Cardiac septum (tissue), 1 donor: ENCODE measurements at regions not wholly inside any gene's neighbourhood (a gene's known extent, or its start where the extent isn't known, plus 50 kb on each side); places are given as distances from the start of the nearest gene placed in this dataset.

ENCODE experiments used
- DNase-seq: peaks from one replicate; pipeline ENCODE4 v3.0.0-alpha.2; 2020; ENCODE audit warnings: low spot score
- intact Hi-C: fragments of 100-400 bp; cut with DNase I; formaldehyde crosslinking; loops from one replicate; pipeline ENCODE4 v1.14.0; 2022
- donor health status: DM: no; HTN: no; CAD: no.

DNA sequence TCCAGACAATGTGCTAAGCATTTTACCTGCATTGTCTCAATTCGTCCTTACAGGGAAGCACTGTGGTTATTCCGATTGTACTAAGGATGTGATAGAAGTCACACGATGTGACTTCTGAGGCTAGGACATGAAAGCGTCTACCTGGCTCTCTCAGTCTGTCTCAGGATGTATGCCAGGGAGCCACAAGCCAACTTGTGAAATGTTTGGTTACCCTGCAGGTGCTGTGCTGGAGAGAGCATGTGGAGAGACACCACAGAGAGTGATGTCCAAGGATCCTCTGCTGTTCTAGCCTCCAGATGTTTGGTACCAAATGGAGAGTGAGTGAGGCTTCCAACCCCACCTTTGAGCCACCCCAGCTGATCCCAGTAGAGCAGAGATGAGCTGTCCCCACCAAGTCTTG lies 120.1 kb upstream of the IL12B start:
- intact Hi-C loops: loop anchor here (5.0 kb wide), 2 partner anchors 157 to 322 kb away; no protein-coding TSS in a partner anchor
- no peak for DNase-seq

GRCh38 chr5:159451197-159452052 lies 121.1 kb upstream of the IL12B start:
- DNase-seq: no peak
- intact Hi-C loops: loop anchor here (1.0 to 5.0 kb wide), 3 partner anchors 59 to 321 kb away; no protein-coding TSS in a partner anchor

GRCh38 chr5:159452480-159453167 lies 122.3 kb upstream of the IL12B start:
- intact Hi-C loops: loop anchor here (5.0 kb wide), 2 partner anchors 155 to 320 kb away; no protein-coding TSS in a partner anchor
- DNase-seq: no peak

DNA sequence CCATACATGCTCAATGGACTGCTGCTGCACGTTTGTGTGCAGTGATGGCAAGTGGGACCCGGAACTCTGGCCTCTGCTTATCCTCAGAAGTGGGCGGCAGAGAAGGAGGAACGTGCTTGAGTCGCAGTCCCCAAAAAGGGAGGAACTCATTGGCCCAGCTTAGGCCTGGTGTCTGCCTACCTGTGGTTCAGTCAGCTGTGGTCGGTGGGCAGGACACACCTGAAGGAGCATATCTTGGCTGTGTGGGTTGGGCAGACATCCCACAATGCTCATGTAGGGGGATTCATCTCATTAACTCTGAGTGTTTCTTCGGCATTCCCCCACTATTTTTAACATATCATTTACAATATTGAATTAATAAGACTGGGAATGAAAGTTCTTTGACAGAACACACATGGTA lies 122.9 kb upstream of the IL12B start:
- intact Hi-C loops: loop anchor here (5.0 kb wide), 2 partner anchors 154 to 319 kb away; no protein-coding TSS in a partner anchor
- DNase-seq: no peak

DNA sequence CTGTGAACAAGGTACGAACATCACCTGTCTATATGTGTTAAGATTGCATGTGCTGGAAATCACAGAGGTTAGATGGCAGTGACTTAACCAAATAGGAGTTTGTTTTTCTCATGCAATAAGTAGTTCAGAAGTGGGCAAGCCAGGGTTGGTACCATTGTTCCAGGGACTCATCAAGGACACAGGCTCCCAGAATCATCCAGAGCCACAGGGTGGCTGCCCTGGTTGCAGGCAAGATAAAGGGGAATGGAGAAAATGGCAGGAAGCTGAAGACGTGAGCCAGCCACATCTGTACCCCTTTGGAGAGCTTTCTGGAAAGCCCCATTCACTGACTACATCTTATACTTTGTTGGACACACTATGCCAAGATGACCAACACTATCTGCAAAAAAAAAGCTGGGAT lies 126.0 kb upstream of the IL12B start:
- intact Hi-C loops: no loop called here
- DNase-seq: no peak

DNA sequence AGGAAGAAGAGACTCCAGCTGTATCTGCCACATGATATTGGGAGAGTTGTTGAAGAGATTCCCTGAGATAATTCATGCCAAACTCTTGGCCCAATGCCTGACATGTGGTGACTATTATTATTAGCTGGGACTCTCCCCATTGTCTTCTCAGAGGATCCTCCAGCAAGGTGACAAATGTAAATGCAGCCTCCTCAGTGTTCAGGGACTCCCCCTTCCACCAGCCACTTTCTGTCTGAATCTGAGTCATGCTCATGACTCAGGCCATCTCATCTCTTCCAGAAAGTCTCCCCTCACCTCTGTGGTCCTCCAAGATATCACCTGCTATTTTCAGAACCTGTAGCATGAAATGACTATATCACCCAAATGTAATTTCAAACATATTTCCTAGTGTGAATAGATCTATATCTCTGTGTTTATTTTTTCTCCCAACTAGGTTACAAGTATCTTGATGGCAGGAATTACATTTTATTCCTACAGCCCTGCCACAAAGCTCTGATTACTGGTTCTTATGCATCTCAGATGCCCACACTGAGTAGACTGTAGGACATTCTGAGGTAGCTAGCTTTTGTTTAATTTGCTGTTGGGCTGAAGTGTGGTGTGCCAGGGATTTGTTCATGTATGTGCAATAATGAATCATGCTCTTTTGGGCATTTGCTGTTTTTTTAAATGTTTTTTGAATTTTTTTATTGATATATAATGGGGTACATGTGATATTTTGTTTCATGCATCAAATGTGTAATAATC lies 126.6 kb upstream of the IL12B start:
- intact Hi-C loops: no loop called here
- no peak for DNase-seq

DNA sequence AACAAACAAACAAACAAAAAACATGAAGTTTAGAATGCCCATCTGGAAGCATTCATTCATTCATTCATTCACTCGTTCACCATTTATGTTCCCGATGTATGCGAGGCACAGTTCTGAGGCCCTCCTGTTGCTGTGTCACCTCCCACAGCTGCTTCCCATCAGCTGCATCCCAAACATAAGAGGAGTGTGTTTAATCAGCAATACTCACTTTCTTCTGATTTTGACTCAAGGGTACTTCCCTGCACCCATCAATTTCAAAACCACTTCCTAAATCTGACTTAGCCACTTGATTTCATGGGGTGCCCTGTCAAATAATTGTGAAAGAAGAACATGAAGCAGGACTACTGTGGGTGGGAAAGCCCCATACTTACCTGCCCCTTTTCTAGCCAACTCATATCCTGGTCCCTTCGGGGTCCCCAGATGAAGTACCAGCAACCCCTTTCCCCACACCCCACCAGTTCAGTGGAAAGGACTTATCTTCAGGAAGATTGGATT lies 128.0 kb upstream of the IL12B start:
- intact Hi-C loops: no loop called here
- no peak for DNase-seq

GRCh38 chr5:159459132-159459627 lies 128.9 kb upstream of the IL12B start:
- DNase-seq: no peak
- intact Hi-C loops: no loop called here

DNA sequence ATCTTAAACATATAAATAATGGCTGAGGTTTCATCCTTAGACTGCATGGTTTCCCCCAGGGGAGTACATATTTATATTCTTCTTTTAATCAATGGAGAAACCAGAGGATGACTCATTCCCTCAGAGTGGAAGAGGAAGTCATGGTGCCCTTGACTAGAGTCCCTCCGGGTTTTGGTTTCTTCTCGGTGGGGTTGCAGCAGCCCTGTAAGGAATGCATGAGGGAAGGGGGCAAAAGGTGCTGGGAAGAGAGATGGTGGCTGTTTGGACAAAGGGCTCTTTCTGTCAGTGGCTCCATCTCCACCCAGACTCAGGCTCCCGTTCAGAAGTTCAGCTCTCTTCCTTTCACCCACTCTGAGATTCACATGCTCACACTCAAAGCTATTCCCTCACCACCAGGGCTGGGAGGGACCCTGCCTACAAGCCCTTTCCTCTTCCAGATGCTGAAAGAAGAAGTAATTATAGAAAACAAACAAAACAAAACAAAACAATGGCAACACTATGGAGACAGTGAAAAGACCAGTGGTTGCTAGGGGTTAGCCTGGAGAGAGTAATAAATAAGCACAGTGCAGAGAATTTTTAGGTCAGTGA lies 129.8 kb upstream of the IL12B start:
- DNase-seq: no peak
- intact Hi-C loops: no loop called here

DNA sequence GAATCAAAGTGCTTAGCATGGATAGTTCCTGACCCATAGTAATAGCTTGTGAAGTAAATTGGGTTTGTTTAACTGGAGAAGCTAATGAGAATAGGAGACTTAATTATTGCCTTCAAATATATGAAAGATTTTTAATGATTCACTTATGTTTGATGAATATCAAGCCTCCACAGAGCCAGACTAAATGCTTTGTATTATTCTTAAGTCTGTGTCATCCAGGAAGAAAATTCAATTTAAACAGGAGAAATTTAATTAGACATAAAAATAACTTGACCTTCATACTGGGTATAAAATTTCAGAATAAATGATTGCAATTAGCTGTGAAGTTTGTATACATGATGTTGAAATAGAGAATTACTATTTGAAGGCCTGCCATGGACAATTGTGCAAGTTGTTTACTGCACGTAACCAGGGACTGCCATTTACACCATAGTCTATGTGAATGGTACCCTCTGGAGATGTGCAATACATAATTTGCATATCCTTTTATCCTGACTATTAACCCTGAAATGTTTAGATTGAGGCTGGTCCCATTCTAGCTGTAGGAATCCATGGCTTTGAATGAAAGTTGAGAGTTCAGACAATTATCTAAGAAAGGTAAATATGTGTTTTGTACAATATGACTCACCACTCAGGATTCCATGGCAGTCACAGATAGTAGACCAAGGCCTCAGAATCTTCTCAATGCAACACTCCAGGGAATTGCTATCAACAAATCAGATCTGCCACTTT lies 133.5 kb upstream of the IL12B start:
- DNase-seq: no peak
- intact Hi-C loops: no loop called here

GRCh38 chr5:159465604-159466003 lies 135.3 kb upstream of the IL12B start:
- DNase-seq: no peak
- intact Hi-C loops: no loop called here

GRCh38 chr5:159467666-159468065 lies 137.4 kb upstream of the IL12B start:
- intact Hi-C loops: no loop called here
- no peak for DNase-seq

GRCh38 chr5:159469496-159470372 lies 139.4 kb upstream of the IL12B start:
- no peak for DNase-seq
- intact Hi-C loops: no loop called here

DNA sequence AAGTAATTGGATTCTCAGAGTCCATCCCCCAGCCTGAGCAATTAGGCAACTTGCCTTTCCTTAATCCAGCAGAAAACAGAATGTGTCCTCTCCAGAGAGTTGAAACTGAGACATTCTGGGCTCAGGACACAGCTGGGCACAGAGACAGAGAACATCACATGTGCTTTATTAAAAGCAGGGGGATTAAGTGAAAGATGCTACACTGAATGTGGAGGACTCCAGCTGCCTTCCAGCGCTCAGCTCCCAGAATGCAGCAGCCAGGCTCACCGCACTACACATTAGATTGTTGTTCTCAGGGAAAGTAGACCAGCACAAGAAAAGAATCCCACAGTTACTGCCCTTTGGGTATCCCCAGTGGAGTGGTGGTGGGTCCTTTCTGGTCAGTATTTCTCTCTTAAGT lies 141.6 kb upstream of the IL12B start:
- DNase-seq: no peak
- intact Hi-C loops: no loop called here

GRCh38 chr5:159475026-159475425 lies 144.7 kb upstream of the IL12B start:
- intact Hi-C loops: no loop called here

GRCh38 chr5:159478950-159479349 lies 148.7 kb upstream of the IL12B start:
- DNase-seq: no peak
- intact Hi-C loops: no loop called here

More at GRCh38 chr5:159475026-159475425, 144.7 kb upstream of the IL12B start:
- no peak for DNase-seq

DNA sequence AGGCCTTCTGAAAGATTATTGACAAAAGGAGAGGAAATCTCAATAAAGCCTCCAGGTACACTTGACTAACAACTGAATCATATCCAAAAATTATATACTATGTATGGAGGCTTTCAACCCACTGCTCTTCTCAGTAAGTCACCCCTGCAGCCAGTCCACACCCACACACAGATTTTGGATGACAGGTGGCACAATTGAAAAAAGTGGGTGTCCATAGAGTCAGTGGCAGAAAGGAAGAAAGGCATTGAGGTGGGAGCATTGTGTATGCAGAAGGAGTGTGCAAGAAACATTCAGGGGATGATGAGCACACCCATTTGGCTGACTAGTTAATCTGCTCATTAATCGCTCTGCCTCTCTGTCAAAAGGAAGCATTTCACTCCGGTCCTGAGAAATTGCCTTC lies 150.6 kb upstream of the IL12B start:
- intact Hi-C loops: no loop called here
- DNase-seq: no peak

GRCh38 chr5:159481751-159482150 lies 151.5 kb upstream of the IL12B start:
- intact Hi-C loops: no loop called here
- DNase-seq: no peak
